ENCODE measurements at regions not wholly inside any gene's neighbourhood (a gene's known extent, or its start where the extent isn't known, plus 50 kb on each side); places are given as distances from the start of the nearest gene placed in this dataset.

GRCh38 chr7:50209461-50210135, 94.9 kb upstream of the IKZF1 start:
- DNase-seq = no peak

DNA sequence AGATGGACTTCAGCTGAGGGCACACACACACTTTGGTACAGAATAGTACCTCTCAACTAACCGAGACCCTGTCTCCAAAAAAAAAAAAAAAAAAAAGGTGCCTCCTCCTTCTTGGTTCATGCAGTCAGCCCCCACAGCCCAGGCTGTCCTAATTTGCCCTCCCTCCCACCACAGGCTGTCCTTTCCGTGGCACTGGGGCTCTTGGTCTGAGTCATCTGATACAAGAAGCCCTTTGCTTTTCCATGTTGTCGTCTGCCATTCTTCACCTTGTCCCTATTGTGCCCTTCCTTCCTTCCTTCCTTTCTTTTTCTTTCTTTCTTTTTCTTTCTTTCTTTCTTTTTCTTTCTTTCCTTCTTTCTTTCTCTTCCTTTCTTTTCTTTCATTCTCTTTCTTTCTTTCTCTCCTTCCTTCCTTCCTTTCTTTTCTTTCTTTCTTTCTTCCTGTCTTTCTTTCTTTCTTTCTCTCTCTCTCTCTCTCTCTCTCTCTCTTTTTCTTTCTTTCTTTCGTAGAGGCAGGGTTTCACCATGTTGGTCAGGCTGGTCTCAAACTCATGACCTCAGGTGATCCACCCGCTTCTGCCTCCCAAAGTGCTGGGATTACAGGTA, 96.0 kb upstream of the IKZF1 start:
- no peak for DNase-seq

DNA sequence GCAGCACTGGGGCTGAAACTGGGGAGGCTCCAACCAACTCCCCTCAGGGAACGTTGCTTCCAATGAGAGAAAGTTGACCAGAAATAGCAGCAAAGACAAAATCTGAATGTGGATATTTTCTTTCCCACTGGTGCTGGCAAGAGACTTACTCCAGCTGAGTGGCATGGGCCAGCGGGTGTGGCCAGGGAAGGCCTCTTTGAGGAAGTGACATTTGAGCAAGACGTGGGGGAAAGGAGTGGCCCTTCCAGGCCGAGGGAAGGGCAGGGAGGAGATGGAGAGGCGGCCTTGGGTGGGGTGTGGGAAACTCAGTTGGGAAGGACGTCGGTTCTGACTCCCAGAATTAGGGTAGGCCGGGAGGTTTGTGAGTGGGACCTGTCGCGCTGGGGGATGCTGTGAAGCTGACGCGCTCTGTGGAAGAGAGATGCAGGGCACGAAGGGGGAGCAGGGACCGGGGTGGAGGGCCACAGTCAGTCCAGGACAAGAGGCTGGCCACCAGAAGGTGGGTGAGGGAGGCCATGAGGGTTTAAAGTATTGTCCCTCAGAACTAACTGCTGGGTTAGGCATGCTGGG, 96.7 kb upstream of the IKZF1 start:
- no peak for DNase-seq

- DNase-seq = no peak
Observed at GRCh38 chr7:50207251-50207564, 97.3 kb upstream of the IKZF1 start.

DNA sequence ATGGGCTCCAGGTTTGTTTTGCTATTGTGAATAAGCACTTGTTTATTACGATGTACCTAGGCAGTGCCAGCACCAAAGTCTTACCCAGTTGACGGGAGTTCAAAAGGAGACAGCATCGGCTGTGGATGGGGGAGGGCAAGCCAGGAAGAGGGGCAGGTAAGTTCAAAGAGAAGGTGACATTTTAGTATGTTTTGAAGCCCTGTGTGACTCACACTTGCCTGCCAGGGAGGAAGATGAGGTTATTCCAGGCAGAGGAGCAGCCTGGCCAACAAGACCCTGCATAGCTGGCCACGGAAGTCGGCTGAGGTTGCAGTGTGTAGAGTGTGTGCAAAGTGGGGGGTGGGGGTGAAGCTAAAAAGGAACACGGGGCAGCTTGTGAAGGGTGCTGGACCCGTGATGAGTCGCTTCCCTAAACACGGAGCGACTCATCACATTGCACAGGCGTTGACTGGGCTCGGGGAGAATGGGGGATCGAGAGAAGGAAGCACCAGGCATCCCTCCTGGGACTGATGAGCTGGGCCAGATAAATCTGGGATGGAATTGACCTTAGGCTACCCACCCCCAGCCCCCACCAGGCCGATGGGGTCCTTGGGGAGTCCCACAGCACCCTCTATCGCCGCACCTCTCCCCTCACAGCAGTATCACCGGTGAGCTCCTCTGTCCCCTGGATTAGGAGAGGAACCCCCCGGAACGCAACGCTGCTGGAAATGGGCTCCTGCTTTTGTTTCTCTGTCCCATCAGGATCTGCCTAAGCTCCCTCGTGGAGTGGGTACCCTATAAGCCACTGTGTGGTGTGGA, 97.9 kb upstream of the IKZF1 start:
- no peak for DNase-seq

DNA sequence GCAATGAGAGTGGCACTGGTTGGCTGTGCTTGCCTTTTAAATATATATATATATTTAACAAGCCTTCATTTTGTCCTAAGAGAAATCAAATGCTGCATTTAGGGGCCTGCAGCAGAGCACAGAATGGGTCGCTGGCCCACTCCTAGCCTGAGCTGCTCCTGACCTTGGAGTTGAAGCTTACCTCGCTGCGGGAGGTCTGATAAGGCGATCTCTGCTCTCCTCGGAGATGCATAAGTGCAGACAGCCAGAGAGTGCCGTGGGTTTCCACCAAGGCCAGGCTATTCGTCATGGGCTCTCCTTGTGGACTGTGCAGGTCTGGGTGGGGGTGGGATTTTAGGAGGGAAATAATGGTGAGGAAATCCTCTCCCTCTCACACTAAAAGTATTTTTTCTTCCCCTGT, 99.5 kb upstream of the IKZF1 start:
- DNase-seq = no peak

- no peak for DNase-seq
Observed at GRCh38 chr7:50204581-50204980, 99.9 kb upstream of the IKZF1 start.

GRCh38 chr7:50203521-50203920, 101.0 kb upstream of the IKZF1 start:
- no peak for DNase-seq

DNA sequence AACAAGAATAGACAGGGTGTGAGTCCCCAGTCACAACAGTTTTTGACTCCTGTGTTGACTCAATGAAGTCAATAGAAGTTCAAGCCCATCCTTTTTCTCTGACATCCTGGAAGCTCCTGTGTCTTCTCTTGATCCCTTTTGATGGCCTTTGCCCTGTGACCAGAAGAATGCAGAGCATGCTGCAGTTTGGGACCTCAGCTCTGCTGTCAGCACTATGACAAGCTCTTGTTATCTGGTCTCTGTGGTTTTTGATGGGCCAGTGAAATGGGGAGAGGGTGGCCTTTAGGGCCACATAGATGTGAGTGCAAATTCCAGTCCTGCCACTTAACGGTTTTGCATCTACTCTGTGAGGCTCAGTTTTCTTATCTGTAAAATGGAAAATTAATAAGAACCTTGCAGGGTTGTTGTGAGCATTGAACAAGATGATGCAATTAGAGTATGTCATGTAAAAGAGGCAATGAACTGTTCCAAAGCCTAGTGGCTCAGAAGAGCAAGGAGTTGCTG, 102.4 kb upstream of the IKZF1 start:
- no peak for DNase-seq

- no peak for DNase-seq
Observed at GRCh38 chr7:50199824-50200223, 104.7 kb upstream of the IKZF1 start.

GRCh38 chr7:50197549-50197948, 104.5 kb upstream of the ZPBP start:
- DNase-seq = peak in 1 of 56 donors; percentile 21

DNA sequence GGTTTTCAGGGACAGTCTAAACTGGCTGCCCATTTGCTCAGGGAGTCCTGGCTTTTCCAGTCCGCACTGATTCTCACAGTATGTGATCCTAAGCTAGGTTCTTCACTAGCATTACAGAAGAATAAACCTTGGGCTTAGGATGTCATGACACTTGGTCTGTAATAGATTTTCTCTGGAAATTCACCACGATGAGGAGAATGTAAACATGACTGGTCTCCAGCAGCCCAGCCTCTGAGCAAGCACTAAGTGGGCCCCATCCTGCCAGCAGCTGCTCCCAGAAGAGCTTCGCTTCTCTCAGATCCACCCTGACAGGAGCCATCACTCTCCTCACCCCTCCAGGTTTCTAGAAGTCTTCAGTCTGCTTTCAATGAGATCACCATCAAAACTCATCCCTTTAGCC, 103.7 kb upstream of the ZPBP start:
- DNase-seq = no peak

GRCh38 chr7:50190776-50191175, 97.7 kb upstream of the ZPBP start:
- no peak for DNase-seq

DNA sequence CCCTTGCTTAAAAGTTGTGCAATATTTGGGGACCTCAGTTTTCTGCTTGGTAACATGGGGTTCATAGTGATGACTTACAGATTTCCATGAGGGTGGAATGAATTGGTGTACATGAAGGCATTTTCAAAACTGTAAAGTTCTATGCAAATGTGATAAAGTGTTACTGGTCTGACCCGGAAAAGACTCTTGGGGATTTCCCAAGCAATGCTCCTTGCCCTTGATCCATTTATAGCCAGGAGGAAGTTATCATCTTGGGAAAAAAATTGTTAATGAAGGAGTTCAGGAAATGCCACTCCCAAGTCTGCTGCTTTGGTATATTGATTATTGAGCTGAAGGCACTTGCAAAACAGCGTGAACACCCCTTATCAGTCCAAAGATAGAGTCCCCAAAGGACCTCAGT, 96.3 kb upstream of the ZPBP start:
- no peak for DNase-seq

DNA sequence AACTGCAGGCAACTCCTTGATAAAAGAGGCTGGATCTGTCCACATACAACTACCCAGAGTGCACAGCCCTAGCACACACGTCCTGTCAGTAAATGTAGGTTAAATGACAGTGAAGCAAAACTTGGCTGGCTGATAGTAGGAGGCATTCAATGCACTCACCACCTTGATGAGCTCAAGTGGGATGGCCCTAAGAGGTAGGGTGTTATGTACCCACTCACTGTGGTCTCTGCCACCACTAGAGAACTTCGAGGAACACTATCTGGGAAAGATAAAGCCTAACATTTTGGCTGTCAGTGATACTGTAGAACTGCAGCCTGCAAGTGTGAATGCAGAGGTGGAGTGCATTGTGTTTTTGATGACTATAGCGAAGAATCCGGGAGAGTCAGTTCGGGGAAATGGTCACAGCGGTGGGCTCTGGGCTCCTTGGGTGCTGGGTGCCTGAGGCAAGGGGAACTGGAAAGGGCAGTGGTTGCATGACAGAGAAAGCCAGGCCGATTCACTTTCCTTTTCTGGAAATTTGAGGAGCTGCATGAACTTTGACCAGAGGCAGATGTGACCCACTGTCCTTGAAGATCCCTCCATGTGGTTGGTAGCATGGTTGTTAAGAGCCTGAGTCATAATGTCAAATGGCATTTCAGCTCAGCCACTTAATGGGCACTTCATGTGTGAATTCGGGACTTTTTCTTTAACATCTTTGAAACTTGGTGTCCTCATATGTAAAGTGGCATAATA, 93.1 kb upstream of the ZPBP start:
- no peak for DNase-seq

GRCh38 chr7:50185208-50185607, 92.2 kb upstream of the ZPBP start:
- peak in 6 of 56 donors; percentile 8 to 42 (median 14) for DNase-seq

GRCh38 chr7:50184271-50184990, 91.4 kb upstream of the ZPBP start:
- no peak for DNase-seq

DNA sequence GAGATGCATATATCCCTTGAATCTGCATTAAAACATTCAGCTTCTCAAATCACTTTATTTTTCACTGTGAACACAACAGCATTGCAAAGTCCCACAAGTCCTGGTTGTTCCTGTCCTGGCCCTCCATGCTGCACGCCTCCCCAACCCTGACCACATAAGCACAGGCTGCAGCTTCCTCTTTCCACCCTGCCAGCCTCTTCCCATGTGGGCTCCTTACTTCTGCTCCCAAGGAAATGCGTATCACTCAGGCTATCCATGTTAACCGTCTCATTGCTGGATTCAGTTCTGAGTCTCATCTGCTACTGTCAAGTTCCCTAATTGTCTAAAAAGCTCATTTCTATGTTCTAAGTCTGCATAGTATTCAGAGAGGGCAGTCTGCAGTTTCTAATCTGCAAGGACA, 89.7 kb upstream of the ZPBP start:
- peak in 3 of 56 donors; percentile 4 to 20 (median 16) for DNase-seq

GRCh38 chr7:50181081-50181480, 88.0 kb upstream of the ZPBP start:
- no peak for DNase-seq

DNA sequence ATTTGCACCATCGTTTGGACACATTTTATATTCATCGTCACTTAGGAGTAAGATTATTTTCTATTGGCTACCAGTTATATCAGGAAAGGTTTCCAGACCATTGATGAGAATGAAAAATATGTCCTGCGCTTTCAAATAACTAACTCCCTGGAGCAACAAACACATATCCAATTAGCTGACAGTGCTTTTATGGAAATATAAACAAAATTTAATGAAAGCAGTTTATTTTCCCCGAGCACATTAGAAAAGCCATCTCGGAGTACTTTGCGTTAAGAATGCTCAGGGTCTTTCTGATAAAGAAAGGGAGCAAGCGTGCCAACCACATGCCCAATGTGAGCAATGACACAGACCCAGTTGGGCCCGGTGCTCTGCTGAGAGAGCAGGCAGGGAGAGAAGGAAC, 85.1 kb upstream of the ZPBP start:
- no peak for DNase-seq

- no peak for DNase-seq
Observed at GRCh38 chr7:50174948-50175347, 81.9 kb upstream of the ZPBP start.

Measured in amygdala (tissue), 56 donors.